ENCODE measurements at regions not wholly inside any gene's neighbourhood (a gene's known extent, or its start where the extent isn't known, plus 50 kb on each side); places are given as distances from the start of the nearest gene placed in this dataset.

DNA sequence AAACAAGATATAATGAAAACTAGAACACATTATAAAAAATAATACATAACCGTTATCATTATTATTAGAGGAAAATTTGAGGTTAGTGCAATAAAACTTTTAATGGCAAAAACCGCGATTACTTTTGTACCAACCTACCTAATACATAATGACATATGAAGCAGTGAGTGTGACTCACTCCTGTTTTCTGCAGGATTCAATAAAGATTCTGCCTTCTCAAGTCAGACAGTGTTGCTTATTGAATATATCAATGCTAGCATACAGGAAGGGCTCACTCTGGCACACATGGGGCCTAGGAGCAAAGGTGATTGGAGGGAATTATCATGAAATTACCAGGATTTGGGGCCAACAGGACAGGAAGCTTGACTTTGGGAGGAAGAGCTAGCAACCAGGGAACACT is 230.8 kb upstream of the CEP162 start (continued):
- TF ChIP-seq, protein P1, sequence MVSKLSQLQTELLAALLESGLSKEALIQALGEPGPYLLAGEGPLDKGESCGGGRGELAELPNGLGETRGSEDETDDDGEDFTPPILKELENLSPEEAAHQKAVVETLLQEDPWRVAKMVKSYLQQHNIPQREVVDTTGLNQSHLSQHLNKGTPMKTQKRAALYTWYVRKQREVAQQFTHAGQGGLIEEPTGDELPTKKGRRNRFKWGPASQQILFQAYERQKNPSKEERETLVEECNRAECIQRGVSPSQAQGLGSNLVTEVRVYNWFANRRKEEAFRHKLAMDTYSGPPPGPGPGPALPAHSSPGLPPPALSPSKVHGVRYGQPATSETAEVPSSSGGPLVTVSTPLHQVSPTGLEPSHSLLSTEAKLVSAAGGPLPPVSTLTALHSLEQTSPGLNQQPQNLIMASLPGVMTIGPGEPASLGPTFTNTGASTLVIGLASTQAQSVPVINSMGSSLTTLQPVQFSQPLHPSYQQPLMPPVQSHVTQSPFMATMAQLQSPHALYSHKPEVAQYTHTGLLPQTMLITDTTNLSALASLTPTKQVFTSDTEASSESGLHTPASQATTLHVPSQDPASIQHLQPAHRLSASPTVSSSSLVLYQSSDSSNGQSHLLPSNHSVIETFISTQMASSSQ (IDR thresholded peaks at IDR 0.05; ENCODE audit: low read depth) = no peak
- TF ChIP-seq, protein P1 (CRISPR knock-in tag; IDR thresholded peaks at IDR 0.05; ENCODE audit: borderline replicate concordance) = no peak
- TF ChIP-seq, protein P2, sequence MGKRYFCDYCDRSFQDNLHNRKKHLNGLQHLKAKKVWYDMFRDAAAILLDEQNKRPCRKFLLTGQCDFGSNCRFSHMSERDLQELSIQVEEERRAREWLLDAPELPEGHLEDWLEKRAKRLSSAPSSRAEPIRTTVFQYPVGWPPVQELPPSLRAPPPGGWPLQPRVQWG (CRISPR knock-in tag; IDR thresholded peaks at IDR 0.05; ENCODE audit: borderline replicate concordance, low read depth) = no peak
- TF ChIP-seq ZNF549 (CRISPR knock-in tag; IDR thresholded peaks at IDR 0.05) = no peak
- TF ChIP-seq ZNF879 (CRISPR knock-in tag; IDR thresholded peaks at IDR 0.05) = no peak
- TF ChIP-seq KDM5B (CRISPR knock-in tag; IDR thresholded peaks at IDR 0.05; ENCODE audit: borderline replicate concordance) = no peak
- no peak for TF ChIP-seq ZNF598 (CRISPR knock-in tag; IDR thresholded peaks at IDR 0.05; ENCODE audit: borderline replicate concordance)

DNA sequence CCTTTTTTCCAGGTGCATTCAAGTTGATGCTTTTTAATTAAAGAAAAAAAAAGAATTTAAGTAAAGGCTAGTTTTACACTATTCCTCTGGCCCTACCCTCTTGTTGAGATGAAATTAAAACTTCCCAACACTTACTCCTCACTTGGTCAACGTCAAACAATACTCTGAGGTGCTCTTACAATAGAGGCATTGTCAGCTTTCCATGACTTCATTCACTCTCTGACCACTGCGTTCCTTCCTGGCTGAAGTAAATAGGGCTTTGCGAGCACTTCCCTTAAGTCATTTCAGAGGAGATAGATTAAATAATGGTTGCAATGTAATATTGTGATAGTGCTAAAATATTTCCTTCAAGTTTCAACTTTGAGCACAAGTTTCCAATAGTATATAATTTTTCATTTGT is 229.8 kb upstream of the CEP162 start:
- DNase-seq (ENCODE audit: low spot score) = no peak
- POLR2A ChIA-PET = no interaction called here
- H4K20me1 ChIP-seq (ENCODE audit: insufficient read depth, low read length) = no peaks in the 10 kb centered on the region
- no peak overlapping the region for H3K4me2 ChIP-seq (ENCODE audit: low read depth, low read length)
- H3K4me1 ChIP-seq (ENCODE audit: insufficient read depth, low read length) = no peaks in the 10 kb centered on the region
- H3K4me3 ChIP-seq (replicated peaks in 1 of 3; ENCODE audit: insufficient read depth in 1 of 3, low read depth in 2 of 3, low read length in 3 of 3) = no peak overlapping the region
- ATAC-seq = no peak
- intact Hi-C loops (cut with micrococcal nuclease; ENCODE audit: unreplicated experiment) (no loop called here), in situ Hi-C loops (cut with HindIII; ENCODE audit: extremely low pct_ligation_motif_present, low pct_unique_long_range_greater_than_20kb) (no loop called here)
- FAIRE-seq = no peak
- H3K27me3 ChIP-seq (ENCODE audit: control insufficient read depth in 1 of 2, insufficient read depth in 2 of 2, low read length in 2 of 2) = no peaks in the 10 kb centered on the region; a peak in 1 of 5 replicates
- BruUV-seq (replicated peaks) = no TSS peak
- H3K9ac ChIP-seq (ENCODE audit: insufficient read depth, low read depth, low read length) = no peak overlapping the region
- H3K27ac ChIP-seq (ENCODE audit: extremely low read length, insufficient read depth, low read length) = no peak overlapping the region
- WGBS (ENCODE audit: low lambda C conversion rate) = 2% methylated on average over 3 of the region's 3 CpGs
- H3K79me2 ChIP-seq (ENCODE audit: insufficient read depth, low read length) = no peaks in the 10 kb centered on the region
- H3K36me3 ChIP-seq (replicated peaks in 1 of 2; ENCODE audit: control insufficient read depth in 1 of 2, insufficient read depth in 2 of 2, low read length in 2 of 2) = no peaks in the 10 kb centered on the region
- H2AFZ ChIP-seq (ENCODE audit: low read length) = no peak overlapping the region
- CTCF ChIA-PET (ENCODE audit: low intra/inter-chr PET ratio, low total read pairs) = no interaction called here
- H3K9me3 ChIP-seq (ENCODE audit: low read length) = peaks cover 5% of the 10 kb centered on the region; the same call in 1 of the 2 replicates
- TF ChIP-seq MXD4 (CRISPR knock-in tag; IDR thresholded peaks at IDR 0.05) = no peak
- no peak for TF ChIP-seq ZFYVE20 (CRISPR knock-in tag; IDR thresholded peaks at IDR 0.05; ENCODE audit: borderline replicate concordance, low read depth)
- no peak for TF ChIP-seq ZNF256 (CRISPR knock-in tag; conservative IDR thresholded peaks at IDR 0.05)
- no peak for TF ChIP-seq HNF4G (IDR thresholded peaks at IDR 0.05; ENCODE audit: borderline replicate concordance, low read depth, low read length)
- TF ChIP-seq HNF4G (CRISPR knock-in tag; IDR thresholded peaks at IDR 0.05; ENCODE audit: borderline replicate concordance, low read depth) = no peak
- TF ChIP-seq ETV5 (CRISPR knock-in tag; IDR thresholded peaks at IDR 0.05; ENCODE audit: borderline replicate concordance) = no peak
- TF ChIP-seq, protein P3, sequence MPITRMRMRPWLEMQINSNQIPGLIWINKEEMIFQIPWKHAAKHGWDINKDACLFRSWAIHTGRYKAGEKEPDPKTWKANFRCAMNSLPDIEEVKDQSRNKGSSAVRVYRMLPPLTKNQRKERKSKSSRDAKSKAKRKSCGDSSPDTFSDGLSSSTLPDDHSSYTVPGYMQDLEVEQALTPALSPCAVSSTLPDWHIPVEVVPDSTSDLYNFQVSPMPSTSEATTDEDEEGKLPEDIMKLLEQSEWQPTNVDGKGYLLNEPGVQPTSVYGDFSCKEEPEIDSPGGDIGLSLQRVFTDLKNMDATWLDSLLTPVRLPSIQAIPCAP (CRISPR knock-in tag; IDR thresholded peaks at IDR 0.05; ENCODE audit: low read depth) = no peak
- TF ChIP-seq, protein P4, sequence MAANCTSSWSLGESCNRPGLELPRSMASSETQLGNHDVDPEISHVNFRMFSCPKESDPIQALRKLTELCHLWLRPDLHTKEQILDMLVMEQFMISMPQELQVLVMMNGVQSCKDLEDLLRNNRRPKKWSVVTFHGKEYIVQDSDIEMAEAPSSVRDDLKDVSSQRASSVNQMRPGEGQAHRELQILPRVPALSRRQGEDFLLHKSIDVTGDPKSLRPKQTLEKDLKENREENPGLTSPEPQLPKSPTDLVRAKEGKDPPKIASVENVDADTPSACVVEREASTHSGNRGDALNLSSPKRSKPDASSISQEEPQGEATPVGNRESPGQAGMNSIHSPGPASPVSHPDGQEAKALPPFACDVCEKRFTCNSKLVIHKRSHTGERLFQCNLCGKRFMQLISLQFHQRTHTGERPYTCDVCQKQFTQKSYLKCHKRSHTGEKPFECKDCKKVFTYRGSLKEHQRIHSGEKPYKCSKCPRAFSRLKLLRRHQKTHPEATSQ (CRISPR knock-in tag; IDR thresholded peaks at IDR 0.05; ENCODE audit: borderline replicate concordance) = no peak
- no peak for TF ChIP-seq U2AF2 (IDR thresholded peaks at IDR 0.05; ENCODE audit: low read depth, low read length)
